ENCODE measurements at regions not wholly inside any gene's neighbourhood (a gene's known extent, or its start where the extent isn't known, plus 50 kb on each side); places are given as distances from the start of the nearest gene placed in this dataset.

- no peak overlapping the region for H3K4me3 ChIP-seq (ENCODE audit: low read depth, low read length)
- no peak for DNase-seq (ENCODE audit: low read depth)
- no peak for TF ChIP-seq MYC (IDR thresholded peaks at IDR 0.05; ENCODE audit: low read depth, low read length)
- no peak for TF ChIP-seq CTCF (IDR thresholded peaks at IDR 0.05; ENCODE audit: low read depth, low read length)
- TF ChIP-seq POLR2A (IDR thresholded peaks at IDR 0.05; ENCODE audit: extremely low read depth, insufficient read length) = no peak
- no peak for TF ChIP-seq MAX (IDR thresholded peaks at IDR 0.05; ENCODE audit: low read depth, low read length)
Measured at GRCh38 chr3:64290161-64290560, 64.9 kb upstream of the PRICKLE2 start.

GRCh38 chr3:64289622-64290021 is 64.4 kb upstream of the PRICKLE2 start:
- DNase-seq (ENCODE audit: low read depth) = peak; percentile 2
- TF ChIP-seq POLR2A (IDR thresholded peaks at IDR 0.05; ENCODE audit: extremely low read depth, insufficient read length) (no peak), CTCF (IDR thresholded peaks at IDR 0.05; ENCODE audit: low read depth, low read length) (no peak), MAX (IDR thresholded peaks at IDR 0.05; ENCODE audit: low read depth, low read length) (no peak), MYC (IDR thresholded peaks at IDR 0.05; ENCODE audit: low read depth, low read length) (no peak)
- no peak overlapping the region for H3K4me3 ChIP-seq (ENCODE audit: low read depth, low read length)

- DNase-seq (ENCODE audit: low read depth) = no peak
- TF ChIP-seq POLR2A (IDR thresholded peaks at IDR 0.05; ENCODE audit: extremely low read depth, insufficient read length) = no peak
- TF ChIP-seq CTCF (IDR thresholded peaks at IDR 0.05; ENCODE audit: low read depth, low read length) = no peak
- no peak for TF ChIP-seq MYC (IDR thresholded peaks at IDR 0.05; ENCODE audit: low read depth, low read length)
- TF ChIP-seq MAX (IDR thresholded peaks at IDR 0.05; ENCODE audit: low read depth, low read length) = no peak
Measured at GRCh38 chr3:64278625-64279024, 53.4 kb upstream of the PRICKLE2 start.

GRCh38 chr3:64276131-64276530 is 50.9 kb upstream of the PRICKLE2 start:
- no peak for DNase-seq (ENCODE audit: low read depth)
- H3K4me3 ChIP-seq (ENCODE audit: low read depth, low read length) = no peak overlapping the region
- no peak for TF ChIP-seq MAX (IDR thresholded peaks at IDR 0.05; ENCODE audit: low read depth, low read length)
- no peak for TF ChIP-seq MYC (IDR thresholded peaks at IDR 0.05; ENCODE audit: low read depth, low read length)
- TF ChIP-seq POLR2A (IDR thresholded peaks at IDR 0.05; ENCODE audit: extremely low read depth, insufficient read length) = no peak
- TF ChIP-seq CTCF (IDR thresholded peaks at IDR 0.05; ENCODE audit: low read depth, low read length) = no peak

More at GRCh38 chr3:64278625-64279024, 53.4 kb upstream of the PRICKLE2 start:
- no peak overlapping the region for H3K4me3 ChIP-seq (ENCODE audit: low read depth, low read length)
